ENCODE measurements at regions not wholly inside any gene's neighbourhood (a gene's known extent, or its start where the extent isn't known, plus 50 kb on each side); places are given as distances from the start of the nearest gene placed in this dataset.

- Histone ChIP-seq H3K4me1 (ENCODE audit: insufficient read depth, low read length) (no peaks in the 10 kb centered on the region), H3K27me3 (ENCODE audit: low read length) (no peaks in the 10 kb centered on the region)
- CTCF ChIA-PET, result no interaction called here
Measured at GRCh38 chr1:5191470-5191869, 537.1 kb downstream of the AJAP1 start.

GRCh38 chr1:5189384-5189783, 535.0 kb downstream of the AJAP1 start:
- no peak overlapping the region for H2AFZ ChIP-seq (ENCODE audit: low read length)
- POLR2A ChIA-PET (ENCODE audit: unreplicated experiment), result no interaction called here
- H3K9me3 ChIP-seq (ENCODE audit: low read length), result peaks cover 64% of the 10 kb centered on the region
- no peaks in the 10 kb centered on the region for H3K79me2 ChIP-seq (ENCODE audit: low read length)
- ATAC-seq (no peak), DNase-seq (no peak)
- no peaks in the 10 kb centered on the region for H3K4me1 ChIP-seq (ENCODE audit: insufficient read depth, low read length)
- TF ChIP-seq EZH2 (IDR thresholded peaks at IDR 0.05; ENCODE audit: low read length, unreplicated experiment), result no peak
- TF ChIP-seq EZH2phosphoT487 (IDR thresholded peaks at IDR 0.05; ENCODE audit: borderline replicate concordance, low read length), result no peak
- TF ChIP-seq CTCF (conservative IDR thresholded peaks at IDR 0.05; ENCODE audit: low read depth, low read length), result no peak
- no peak overlapping the region for H3K9ac ChIP-seq (ENCODE audit: low read length)
- BruUV-seq (replicated peaks), result no TSS peak
- H3K27me3 ChIP-seq (ENCODE audit: low read length), result no peaks in the 10 kb centered on the region
- intact Hi-C loops (cut with micrococcal nuclease), result no loop called here
- no peak overlapping the region for H3K4me3 ChIP-seq (ENCODE audit: low read length)
- H3F3A ChIP-seq (ENCODE audit: low read length, unreplicated experiment), result no peaks in the 10 kb centered on the region
- H3K9me2 ChIP-seq (replicated peaks; ENCODE audit: low read length), result no peaks in the 10 kb centered on the region
- CTCF ChIA-PET, result no interaction called here
- no peak overlapping the region for H3K27ac ChIP-seq (ENCODE audit: low read length)
- H3K36me3 ChIP-seq (ENCODE audit: low read depth, low read length), result no peaks in the 10 kb centered on the region
- H3K4me2 ChIP-seq (ENCODE audit: low read length), result no peak overlapping the region
- no peaks in the 10 kb centered on the region for H4K20me1 ChIP-seq (ENCODE audit: low read length)

More at GRCh38 chr1:5191470-5191869, 537.1 kb downstream of the AJAP1 start:
- intact Hi-C loops (cut with micrococcal nuclease), result no loop called here
- Histone ChIP-seq H3K9ac (ENCODE audit: low read length) (no peak overlapping the region), H3K4me2 (ENCODE audit: low read length) (no peak overlapping the region), H3K9me3 (ENCODE audit: low read length) (peaks cover 65% of the 10 kb centered on the region), H3F3A (ENCODE audit: low read length, unreplicated experiment) (no peaks in the 10 kb centered on the region), H4K20me1 (ENCODE audit: low read length) (no peaks in the 10 kb centered on the region), H2AFZ (ENCODE audit: low read length) (no peak overlapping the region), H3K36me3 (ENCODE audit: low read depth, low read length) (no peaks in the 10 kb centered on the region), H3K4me3 (ENCODE audit: low read length) (no peak overlapping the region), H3K79me2 (ENCODE audit: low read length) (no peaks in the 10 kb centered on the region), H3K9me2 (replicated peaks; ENCODE audit: low read length) (no peaks in the 10 kb centered on the region), H3K27ac (ENCODE audit: low read length) (no peak overlapping the region)
- no peak for TF ChIP-seq CTCF (conservative IDR thresholded peaks at IDR 0.05; ENCODE audit: low read depth, low read length)
- no peak for TF ChIP-seq EZH2phosphoT487 (IDR thresholded peaks at IDR 0.05; ENCODE audit: borderline replicate concordance, low read length)
- no peak for TF ChIP-seq EZH2 (IDR thresholded peaks at IDR 0.05; ENCODE audit: low read length, unreplicated experiment)
- POLR2A ChIA-PET (ENCODE audit: unreplicated experiment), result no interaction called here
- no peak for DNase-seq
- no peak for ATAC-seq
- BruUV-seq (replicated peaks), result no TSS peak

GRCh38 chr1:5165762-5166161, 511.4 kb downstream of the AJAP1 start:
- no peak overlapping the region for H3K4me2 ChIP-seq (ENCODE audit: low read length)
- no TSS peak for BruUV-seq (replicated peaks)
- no peaks in the 10 kb centered on the region for H4K20me1 ChIP-seq (ENCODE audit: low read length)
- no peaks in the 10 kb centered on the region for H3K36me3 ChIP-seq (ENCODE audit: low read depth, low read length)
- no peak overlapping the region for H3K9ac ChIP-seq (ENCODE audit: low read length)
- peaks cover 16% of the 10 kb centered on the region for H3K9me3 ChIP-seq (ENCODE audit: low read length)
- no peak for DNase-seq
- no peak overlapping the region for H2AFZ ChIP-seq (ENCODE audit: low read length)
- no peak for ATAC-seq
- no peaks in the 10 kb centered on the region for H3K27me3 ChIP-seq (ENCODE audit: low read length)
- H3K79me2 ChIP-seq (ENCODE audit: low read length), result no peaks in the 10 kb centered on the region
- H3F3A ChIP-seq (ENCODE audit: low read length, unreplicated experiment), result no peaks in the 10 kb centered on the region
- no peak for TF ChIP-seq EZH2phosphoT487 (IDR thresholded peaks at IDR 0.05; ENCODE audit: borderline replicate concordance, low read length)
- TF ChIP-seq EZH2 (IDR thresholded peaks at IDR 0.05; ENCODE audit: low read length, unreplicated experiment), result no peak
- no peak for TF ChIP-seq CTCF (conservative IDR thresholded peaks at IDR 0.05; ENCODE audit: low read depth, low read length)
- no peaks in the 10 kb centered on the region for H3K9me2 ChIP-seq (replicated peaks; ENCODE audit: low read length)
- CTCF ChIA-PET, result no interaction called here
- H3K27ac ChIP-seq (ENCODE audit: low read length), result no peak overlapping the region
- intact Hi-C loops (cut with micrococcal nuclease), result no loop called here
- no peak overlapping the region for H3K4me3 ChIP-seq (ENCODE audit: low read length)
- POLR2A ChIA-PET (ENCODE audit: unreplicated experiment), result no interaction called here
- H3K4me1 ChIP-seq (ENCODE audit: insufficient read depth, low read length), result no peaks in the 10 kb centered on the region
